ENCODE measurements at regions not wholly inside any gene's neighbourhood (a gene's known extent, or its start where the extent isn't known, plus 50 kb on each side); places are given as distances from the start of the nearest gene placed in this dataset.

DNA sequence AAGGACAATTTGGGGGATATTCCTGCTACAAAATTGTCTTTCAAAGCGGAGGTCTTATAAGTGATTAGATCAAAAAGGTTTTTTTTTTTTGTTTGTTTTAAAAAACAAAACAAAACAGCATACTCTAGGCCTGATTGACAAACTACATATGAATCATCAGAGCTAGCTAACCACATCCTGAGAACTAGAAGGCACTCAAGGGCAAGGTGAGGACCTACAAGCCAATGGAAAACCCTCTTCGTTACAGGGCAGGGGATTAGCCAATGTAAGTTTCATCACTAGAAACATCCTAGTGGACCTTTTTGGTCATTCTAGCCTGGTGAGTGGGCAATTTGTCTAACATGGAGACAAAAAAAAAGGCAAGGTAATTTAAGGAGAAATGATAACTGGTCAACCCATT, 428.6 kb downstream of the RFC3 start:
- DNase-seq (ENCODE audit: low spot score), result no peak

DNA sequence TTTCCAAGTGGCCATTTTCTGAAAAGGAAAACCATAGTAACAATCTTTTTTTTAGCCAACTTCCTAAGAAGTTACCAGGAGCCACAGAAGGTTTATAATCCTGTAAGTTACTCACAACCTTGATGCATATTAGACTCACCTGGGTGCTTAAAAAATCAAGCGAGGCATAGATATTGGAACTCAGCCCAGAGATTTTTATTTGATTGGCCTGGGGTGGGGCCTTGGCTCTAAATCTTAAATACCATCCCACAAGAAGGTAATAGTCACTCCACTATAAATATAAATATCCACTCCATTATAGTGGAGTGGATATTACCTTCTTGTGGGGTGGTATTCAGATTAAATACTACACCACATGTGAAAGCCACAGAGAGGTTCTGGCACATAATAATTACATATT, 429.6 kb downstream of the RFC3 start:
- DNase-seq (ENCODE audit: low spot score), result no peak

DNA sequence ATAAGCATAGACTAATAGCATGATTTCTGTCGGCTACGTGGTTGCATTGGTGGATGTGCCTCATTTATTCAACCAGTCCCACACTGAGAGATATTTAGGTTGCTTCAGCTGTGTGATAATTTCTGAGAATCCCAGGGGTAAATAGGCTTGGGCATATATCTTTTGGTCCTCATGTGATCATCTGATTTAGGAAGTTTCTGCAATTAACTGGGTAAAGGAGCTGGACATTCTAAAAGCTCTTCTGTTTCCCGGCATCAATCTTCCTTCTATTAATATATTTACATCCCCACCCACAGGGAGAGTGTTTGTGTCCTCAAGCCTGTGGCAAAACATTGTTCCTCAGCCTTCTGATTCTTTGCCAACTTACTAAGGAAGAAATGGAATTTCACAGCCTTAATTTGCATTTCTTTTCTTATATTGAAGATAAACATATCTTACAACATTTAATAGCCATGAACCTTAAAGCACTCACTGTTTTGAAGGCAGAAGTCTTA, 431.6 kb downstream of the RFC3 start:
- DNase-seq (ENCODE audit: low spot score), result no peak

DNA sequence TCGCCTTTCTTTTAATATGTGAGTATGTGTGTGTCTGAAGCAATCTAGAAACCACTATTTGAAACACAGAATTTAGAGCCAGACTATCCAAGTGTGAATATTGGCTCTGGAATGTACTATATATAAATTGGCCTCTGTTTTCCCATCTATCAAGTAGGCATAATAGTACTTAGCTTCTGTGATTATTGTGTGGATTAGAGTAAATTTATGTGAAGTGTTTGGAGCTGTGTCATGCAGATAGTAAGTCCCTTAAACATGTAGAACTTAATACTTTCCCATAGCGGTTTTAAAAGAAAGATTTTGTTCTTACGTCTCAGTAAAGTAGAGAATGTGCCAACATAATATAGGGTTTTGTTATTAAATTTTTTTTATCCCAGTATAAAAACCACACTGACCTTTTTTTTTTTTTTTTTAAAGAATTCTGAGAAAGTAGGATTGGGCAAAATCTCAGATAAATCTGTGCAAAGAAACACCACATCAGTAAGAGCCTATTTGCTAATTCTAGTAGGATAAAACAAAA, 432.3 kb downstream of the RFC3 start:
- DNase-seq (ENCODE audit: low spot score), result no peak

DNA sequence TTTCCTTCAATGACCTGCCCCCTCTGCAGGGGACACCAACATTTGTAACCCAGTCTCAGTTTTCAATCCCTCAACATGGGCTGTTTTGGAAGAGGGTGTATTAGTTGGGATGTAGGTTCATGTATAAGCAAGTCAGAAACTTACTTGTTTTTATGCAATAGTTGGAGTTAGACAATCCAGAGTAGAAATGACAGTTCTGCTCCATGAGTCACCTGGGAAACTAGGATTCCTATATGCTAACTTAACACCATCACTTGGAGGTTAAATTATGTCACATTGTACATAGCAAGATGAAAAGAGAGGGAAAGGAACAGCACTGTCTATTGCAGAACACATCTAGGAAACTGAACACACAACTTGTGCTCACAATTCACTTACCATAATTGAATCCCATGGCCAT, 436.4 kb downstream of the RFC3 start:
- no peak for DNase-seq (ENCODE audit: low spot score)

DNA sequence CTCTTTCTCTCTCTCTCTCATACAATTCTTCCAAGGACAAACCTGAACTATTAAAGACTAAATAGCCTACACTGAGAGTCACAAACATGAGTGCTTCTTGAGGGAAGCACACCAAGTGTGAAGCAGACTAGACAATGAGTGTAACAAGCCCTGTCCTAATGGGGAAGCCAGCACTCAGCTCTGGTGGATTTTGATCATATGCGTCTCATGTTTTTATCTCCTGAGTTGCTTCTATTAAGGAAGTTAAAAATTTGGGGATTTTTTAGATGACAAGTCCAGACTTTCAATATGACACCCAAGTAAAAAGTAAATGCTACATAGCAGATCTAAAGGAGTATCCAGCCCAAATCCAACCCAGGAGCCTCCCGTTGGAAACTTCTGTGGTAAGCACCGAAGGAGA, 437.8 kb downstream of the RFC3 start:
- no peak for DNase-seq (ENCODE audit: low spot score)

DNA sequence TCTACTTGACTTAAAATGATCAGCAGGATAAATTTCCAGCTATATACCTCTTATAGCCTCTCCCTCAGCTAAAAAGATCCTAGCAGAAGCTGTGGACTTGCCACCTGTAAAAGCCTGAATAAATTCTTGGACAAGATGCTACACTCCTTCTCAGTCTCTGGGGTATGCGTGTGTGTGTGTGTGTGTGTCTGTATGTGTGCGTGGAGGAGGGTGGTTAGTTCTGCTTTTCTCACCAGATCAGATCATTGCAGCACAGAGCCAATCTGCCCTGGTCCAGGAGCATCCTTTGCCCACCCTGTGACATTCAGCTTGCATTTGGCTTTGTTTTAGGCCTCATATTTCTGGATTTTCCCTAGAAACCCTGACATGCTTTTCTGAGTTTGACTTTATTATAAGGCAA, 438.3 kb downstream of the RFC3 start:
- no peak for DNase-seq (ENCODE audit: low spot score)

DNA sequence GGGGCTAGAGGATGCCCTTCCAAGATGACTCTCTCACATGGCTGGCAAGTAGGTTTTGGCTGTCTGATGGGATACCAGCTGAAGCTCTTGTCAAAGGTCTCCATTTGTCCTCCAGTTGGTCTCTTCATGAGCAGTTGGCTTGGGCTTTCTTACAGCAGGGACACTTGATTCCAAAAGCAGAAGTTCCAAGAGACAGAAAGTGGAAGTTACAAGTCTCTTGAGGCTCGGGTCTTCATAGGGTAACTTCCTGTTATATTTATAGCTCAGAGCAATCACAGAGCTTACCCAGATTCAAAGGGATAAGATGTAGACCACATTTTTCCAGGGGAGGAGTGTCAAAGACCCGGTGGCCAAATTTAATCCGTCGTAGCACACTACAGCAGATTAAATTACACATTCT, 440.0 kb downstream of the RFC3 start:
- DNase-seq (ENCODE audit: low spot score), result no peak

DNA sequence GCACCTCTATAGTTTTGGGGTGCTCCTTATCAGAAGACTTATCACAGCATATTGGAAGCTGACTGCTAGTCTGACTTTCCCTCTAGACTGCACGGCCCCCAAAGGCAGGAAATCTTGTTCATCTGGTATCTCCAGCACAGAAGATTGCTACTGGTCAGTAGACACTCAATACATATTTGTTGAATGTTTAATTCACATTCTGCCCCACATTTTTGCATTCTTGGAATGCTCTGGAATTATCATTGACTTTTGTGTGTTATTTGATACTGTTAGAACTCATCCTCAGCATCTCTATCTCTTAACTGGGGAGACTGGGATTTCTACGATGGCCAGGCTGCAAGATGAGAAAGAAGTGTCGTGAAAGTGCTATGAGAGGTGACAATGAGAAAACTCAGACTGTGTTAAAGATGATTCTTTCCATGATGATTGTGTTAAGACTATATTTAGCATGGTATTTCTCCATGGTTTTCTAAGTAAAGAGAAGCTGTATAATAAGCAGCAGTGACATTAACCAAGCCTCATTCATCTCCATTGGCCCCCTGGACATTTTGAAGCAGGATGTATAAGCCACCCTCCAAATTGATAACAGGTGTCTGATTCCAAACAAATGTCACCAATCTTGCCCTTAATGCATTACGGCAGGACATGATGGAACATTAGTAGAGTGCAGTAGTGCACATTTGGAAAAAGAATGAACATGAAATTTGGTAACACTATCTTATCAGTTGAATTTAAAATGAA, 440.9 kb downstream of the RFC3 start:
- DNase-seq (ENCODE audit: low spot score), result no peak

DNA sequence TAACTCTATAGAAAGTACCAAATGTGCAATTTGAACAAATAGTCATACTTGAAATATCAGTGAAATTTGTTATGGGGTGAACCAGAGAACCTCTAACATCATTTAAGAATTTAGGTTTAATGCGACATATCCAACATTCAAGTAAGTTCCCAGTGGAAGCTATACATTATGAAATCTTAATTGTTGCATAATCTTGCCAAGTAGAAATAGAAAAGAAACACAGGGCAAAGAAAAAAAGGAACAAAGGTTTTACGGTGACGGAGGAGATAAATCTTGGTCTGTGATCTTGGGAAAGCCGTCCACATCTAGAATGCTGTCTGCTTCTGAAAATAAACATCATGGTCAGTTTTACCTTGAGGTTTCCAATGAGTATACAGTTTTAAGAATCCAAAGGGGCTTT, 445.7 kb downstream of the RFC3 start:
- no peak for DNase-seq (ENCODE audit: low spot score)

DNA sequence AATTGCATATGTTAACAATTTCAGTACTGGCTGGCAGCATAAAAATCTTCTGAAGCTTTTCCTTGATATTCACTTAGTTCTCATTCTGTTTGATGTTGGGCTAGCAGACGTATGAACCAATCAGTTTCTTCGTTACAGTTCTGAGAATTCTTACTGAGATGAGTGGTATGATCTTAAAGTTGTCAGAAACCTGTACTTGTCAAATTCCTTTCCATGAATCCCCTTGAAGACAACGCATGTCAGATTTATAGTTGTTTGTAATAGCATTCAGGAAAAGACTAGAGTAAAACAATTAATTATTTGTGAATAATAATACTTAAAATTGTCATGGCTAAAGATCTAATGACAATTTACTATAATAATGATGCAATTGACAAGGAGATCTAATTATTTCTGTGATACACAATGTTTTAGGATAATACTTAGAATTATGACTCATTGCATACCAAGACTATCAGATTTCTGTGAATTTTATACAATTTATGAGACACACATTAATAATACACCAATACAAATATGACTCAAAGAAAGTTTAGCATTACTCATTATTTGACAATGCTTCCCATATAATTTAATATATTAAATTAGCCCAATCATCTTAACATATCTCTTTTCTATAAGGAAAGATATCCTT, 447.2 kb downstream of the RFC3 start:
- DNase-seq (ENCODE audit: low spot score), result no peak

DNA sequence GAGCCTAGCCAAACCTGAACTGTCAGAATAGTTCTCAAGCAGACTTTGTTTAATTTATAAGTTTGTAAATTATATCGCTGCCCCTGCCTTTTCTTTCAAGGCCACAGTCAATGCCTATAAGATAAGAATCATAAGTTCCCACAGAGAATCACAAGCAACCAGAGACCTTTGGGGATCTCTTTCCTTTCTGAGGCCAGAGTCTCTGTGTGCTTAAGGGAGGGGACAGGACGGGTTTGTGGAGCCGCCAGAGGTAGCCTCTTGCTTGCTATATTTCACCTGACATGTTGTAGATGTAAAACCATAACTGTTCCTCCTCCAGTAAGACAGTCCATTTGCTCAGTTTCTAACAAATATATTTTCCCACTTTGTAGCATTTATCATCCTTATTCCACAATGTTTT, 458.8 kb downstream of the RFC3 start:
- DNase-seq (ENCODE audit: low spot score), result no peak

DNA sequence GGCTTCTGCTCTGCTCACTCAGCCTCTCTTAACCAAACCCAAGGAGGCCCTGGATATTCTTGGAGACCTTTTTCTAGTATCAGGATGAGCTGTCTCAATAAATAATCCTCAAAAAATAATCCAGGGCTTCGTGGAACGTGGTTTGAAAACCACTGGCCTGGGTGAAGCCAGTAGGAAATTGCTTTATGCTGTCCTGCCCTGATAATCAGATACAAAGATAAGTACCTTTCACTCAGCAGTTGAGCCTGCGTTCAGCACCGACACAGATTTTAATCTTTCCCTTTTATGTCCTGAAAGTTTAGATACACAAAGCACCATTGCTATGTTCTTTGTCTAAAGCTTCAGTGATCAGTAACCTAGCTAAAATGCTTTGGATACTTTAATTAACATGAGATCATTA, 460.0 kb downstream of the RFC3 start:
- no peak for DNase-seq (ENCODE audit: low spot score)

DNA sequence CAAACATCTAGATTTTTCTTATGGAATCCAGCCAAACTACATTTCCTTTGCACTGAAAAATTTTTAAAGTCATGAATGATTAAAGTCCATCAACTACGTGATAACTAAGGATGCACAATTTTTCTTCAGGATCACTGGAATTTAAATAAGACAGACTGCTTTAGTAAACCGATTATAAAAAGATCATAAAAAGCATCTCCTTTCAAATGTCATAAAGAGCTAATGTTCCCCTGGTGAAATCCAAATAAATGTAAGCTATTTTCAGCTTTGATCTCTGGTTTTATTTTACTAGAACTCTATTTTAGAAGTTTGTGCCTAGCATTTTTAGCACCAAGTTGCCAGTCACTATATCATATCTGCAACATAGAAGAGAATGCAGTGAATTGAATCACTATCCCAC, 460.8 kb downstream of the RFC3 start:
- no peak for DNase-seq (ENCODE audit: low spot score)

DNA sequence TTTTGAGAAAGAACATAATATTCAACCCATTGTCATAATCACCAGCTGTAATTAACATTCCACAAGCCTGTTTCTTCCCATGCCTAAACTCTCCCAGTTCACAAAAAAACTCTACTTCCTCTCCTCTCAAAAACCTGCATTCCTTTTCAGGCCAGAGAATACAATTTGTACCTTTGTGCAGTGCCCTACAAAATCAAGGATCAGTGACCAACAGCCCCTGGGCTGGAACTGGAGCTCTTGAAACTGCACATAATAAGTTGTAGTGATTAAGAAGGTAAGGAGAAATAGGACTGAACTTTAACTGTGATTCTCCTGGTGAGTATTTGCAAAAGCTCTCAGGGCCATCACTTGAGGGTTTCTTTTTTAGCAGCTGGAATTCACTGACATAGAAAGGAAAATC, 472.7 kb downstream of the RFC3 start:
- no peak for DNase-seq (ENCODE audit: low spot score)

DNA sequence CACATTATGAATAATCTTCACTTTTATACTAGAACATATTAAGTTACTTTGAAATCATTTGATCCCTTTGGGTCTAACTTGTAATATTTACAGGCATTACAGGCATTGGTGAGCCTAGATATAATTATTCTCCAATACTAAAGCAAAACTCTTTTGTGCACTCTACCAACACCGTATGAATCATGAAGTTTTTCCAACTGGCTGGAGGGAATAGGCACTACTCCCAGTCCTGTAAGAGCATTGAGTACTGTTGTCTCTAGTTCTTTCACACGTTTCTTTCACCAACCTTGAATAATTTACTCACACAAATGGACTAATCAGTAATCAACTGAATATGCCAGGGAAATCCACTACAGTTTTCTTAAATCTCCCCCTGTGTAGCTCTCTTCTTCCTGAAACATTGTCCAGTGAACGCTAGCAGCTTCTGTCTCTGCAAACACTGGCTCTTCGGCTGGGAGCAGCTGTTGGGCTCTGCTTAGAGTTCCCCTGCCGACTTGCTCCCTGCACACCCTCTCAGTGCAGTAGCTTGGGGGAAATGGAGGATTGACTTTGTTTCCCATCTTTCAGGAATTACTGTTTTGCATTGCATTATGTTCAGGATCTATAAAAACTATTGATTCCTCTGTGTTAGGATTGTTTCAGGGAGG, 476.7 kb downstream of the RFC3 start:
- DNase-seq (ENCODE audit: low spot score), result no peak

DNA sequence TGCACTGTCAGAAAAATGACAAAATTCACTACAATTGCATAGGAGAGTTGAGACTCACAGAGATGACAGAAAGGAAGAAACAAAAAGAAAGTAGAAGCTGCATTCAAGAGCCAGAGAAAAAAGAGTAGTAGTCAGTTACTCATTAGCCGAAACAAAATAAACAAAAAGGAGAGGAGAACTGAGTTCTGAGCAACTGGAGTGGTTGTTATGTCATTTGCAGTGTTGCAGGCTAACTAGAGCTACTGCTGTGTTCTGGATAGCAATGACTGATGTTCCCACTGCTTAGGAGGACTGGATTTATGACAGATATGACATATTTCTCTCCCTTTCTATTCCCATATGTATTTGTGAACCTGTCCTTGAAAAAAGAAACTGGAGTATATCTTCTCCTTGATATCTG, 482.6 kb downstream of the RFC3 start:
- DNase-seq (ENCODE audit: low spot score), result no peak

DNA sequence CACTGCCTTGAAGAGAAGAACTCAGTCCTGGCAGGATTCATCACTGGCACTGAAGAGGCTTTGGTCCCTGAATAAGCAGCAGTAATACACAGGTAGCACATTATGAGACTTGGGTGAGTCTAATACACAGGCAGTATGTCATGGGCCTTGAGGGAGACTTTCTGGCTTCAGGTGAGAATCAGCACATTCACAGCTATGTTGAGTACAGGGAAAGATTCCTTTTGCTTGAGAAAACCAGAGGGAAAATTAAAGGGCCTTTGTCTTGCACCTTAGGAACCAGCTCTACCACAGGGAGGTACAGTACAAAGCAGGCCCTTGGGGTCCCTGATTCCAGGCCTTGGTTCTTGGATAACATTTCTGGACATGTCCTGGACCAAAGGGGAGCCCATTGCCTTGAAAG, 484.6 kb downstream of the RFC3 start:
- no peak for DNase-seq (ENCODE audit: low spot score)

DNA sequence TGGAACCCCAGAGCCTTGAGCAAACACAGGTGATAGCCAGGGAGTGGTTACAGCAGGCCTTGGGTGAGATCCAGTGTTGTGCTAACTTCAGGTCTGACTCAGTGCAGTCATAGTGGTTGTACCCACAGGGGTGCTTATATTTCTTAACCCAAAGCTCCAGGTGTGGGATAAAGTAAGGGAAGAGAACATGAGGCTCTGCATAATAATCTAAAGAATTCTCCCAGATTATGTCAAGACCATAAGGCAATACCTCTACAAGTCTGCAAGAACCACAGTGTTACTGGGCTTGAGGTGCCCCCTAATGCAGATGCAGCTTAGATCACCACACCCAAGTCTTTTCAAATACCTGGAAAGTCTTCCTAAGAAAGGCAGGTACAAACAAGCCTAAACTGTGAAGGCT, 485.4 kb downstream of the RFC3 start:
- no peak for DNase-seq (ENCODE audit: low spot score)

DNA sequence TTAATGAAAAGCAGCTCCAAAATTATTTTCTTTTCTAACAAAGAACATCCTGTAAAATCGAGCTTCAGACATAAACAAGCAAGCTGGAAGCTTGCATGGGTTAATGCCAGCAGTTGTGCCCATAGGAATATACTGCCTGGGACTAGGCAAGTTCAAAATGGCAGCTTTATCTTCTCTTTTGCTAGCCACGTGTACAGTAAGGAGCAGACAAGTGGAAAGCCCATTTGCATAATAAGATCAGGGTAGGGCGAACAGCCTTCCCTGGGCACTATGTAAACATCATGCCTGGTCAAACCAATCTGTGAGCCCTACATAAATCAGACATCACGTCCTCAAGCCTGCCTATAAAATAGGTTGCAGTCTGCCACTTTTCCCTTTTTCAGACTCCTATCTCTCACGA, 489.7 kb downstream of the RFC3 start:
- no peak for DNase-seq (ENCODE audit: low spot score)

DNA sequence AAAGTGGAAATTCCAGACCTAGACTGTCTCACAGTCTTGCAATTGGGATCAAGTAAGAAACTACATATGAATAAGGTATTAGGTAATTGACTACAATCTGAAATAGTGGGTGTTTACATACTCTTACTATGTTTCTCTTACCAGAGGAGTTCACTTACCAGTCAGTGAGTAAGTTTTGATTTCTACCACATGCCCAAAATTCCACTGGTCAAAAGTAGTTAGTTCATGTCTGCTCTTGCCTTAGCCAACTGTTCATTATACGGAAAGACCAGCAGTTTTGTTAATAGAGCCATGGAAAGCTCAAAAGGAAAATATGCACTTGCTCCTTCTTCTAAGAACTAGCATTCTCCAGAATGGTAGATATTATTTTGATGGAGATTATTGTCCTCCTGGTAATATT, 490.8 kb downstream of the RFC3 start:
- no peak for DNase-seq (ENCODE audit: low spot score)

DNA sequence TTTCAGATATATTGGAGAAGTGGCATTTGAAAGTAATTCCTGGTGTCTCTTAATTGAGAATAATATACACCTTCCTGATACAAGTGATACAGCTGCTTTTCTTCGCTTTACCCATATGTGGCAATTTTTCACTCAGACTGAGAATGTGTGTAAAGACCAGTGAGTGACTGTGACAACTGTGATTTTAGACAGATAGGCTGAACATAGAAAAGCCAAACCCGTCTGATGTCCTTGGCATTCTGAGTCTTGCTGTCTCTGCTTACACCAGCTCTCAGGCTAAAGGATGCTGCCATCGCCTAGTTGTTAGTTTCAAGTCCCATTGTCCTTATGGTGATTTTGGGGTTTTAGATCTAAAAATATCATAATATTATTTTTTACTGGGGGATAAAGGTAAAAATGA, 492.6 kb downstream of the RFC3 start:
- DNase-seq (ENCODE audit: low spot score), result no peak

DNA sequence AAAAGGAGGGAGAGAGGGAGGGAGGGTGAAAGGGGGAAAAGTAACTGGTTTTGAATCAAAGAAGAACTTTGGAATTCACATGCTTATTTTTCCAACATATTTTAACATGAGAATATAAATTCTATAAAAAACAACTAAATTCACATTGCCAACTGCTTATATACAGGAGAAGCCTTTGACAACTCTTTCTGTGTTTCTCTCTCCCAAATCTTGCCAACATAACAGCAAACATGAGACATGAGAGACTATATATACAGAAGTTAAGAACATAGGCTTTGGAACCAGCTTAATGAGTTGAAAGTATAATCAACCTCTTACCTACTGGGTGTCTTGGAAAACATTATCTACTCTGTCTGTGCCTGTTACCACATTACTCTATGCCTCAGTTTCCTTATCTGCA, 493.3 kb downstream of the RFC3 start:
- DNase-seq (ENCODE audit: low spot score), result no peak
